Suprapubic skin (tissue), 4 donors: ENCODE measurements at regions not wholly inside any gene's neighbourhood (a gene's known extent, or its start where the extent isn't known, plus 50 kb on each side); places are given as distances from the start of the nearest gene placed in this dataset.

Experiments used
- DNase-seq, 2 donors: peaks; one replicate each; pipeline ENCODE4 v3.0.0-alpha.2; 2019; ENCODE audit warnings: low spot score in 2 of 2
- H3K27ac ChIP-seq: fragments of 200-600 bp; sonication (generic); one replicate; pipeline ENCODE4 v1.5.1; 2019
- H3K27me3 ChIP-seq: fragments of 200-600 bp; sonication (generic); one replicate; pipeline ENCODE4 v1.5.1; 2019
- H3K36me3 ChIP-seq: fragments of 200-600 bp; sonication (generic); one replicate; pipeline ENCODE4 v1.5.1; 2019
- H3K4me1 ChIP-seq: fragments of 200-600 bp; sonication (generic); one replicate; pipeline ENCODE4 v1.5.1; 2019
- H3K4me3 ChIP-seq: fragments of 200-600 bp; sonication (generic); one replicate; pipeline ENCODE4 v1.5.1; 2019; ENCODE audit warnings: mild to moderate bottlenecking
- H3K9me3 ChIP-seq: fragments of 200-600 bp; sonication (generic); one replicate; pipeline ENCODE4 v1.5.1; 2019
- EP300 ChIP-seq: sonication (generic); formaldehyde crosslinking; IDR thresholded peaks from one replicate; pipeline ENCODE4 v1.6.1; 2017; ENCODE audit warnings: antibody characterized with exemption
- POLR2A ChIP-seq, 2 donors: fragments of 450-650 bp; IDR thresholded peaks; one replicate each; pipeline ENCODE4 v1.6.1; 2017; ENCODE audit warnings: antibody characterized with exemption in 2 of 2, mild to moderate bottlenecking in 2 of 2, moderate library complexity in 2 of 2
- POLR2AphosphoS5 ChIP-seq, 3 donors: sonication (generic); formaldehyde crosslinking; IDR thresholded peaks; one replicate each; pipeline ENCODE4 v1.6.1; 2017; ENCODE audit warnings: antibody characterized with exemption in 3 of 3
- WGBS: methylation state at CpG from one replicate; pipeline ENCODE4 v1.1.5; 2018; 5-methylcytosine and 5-hydroxymethylcytosine counted together
- TF ChIP-seq, protein P1 (sequence below), 2 donors: fragments of 200-600 bp in 1 of 2; fragments of 450-650 bp in 1 of 2; sonication (generic) in 1 of 2; IDR thresholded peaks; one replicate each; pipeline ENCODE4 v1.5.1; 2016 to 2019; ENCODE audit warnings: antibody characterized with exemption in 2 of 2, mild to moderate bottlenecking in 1 of 2, moderate library complexity in 1 of 2

DNA sequence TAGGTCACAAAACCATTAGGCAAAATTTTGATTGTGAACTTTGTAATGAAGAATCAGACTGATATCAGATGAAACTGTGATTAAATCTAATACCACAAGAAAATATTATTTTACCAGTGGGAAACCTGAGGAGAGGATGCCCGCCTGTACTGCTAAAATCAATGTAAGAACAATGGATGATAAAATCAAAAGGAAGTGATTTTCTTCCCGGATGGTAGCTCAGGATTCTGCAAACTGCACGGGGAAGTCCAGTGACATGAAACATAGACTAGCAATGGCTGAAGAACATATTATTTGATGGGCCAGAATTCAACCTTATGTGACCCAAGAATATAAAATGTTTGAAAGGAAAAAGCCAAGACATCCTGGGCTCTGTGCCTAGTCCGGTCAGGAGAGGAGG, 974.9 kb downstream of the PCDH18 start:
- Histone ChIP-seq H3K4me1 (no peaks in the 10 kb centered on the region), H3K27me3 (no peaks in the 10 kb centered on the region), H3K9me3 (no peaks in the 10 kb centered on the region), H3K4me3 (no peak overlapping the region), H3K36me3 (no peaks in the 10 kb centered on the region), H3K27ac (no peak overlapping the region)
- DNase-seq: no peak
- no peak for TF ChIP-seq POLR2A (IDR thresholded peaks at IDR 0.05)
- TF ChIP-seq, protein P1, sequence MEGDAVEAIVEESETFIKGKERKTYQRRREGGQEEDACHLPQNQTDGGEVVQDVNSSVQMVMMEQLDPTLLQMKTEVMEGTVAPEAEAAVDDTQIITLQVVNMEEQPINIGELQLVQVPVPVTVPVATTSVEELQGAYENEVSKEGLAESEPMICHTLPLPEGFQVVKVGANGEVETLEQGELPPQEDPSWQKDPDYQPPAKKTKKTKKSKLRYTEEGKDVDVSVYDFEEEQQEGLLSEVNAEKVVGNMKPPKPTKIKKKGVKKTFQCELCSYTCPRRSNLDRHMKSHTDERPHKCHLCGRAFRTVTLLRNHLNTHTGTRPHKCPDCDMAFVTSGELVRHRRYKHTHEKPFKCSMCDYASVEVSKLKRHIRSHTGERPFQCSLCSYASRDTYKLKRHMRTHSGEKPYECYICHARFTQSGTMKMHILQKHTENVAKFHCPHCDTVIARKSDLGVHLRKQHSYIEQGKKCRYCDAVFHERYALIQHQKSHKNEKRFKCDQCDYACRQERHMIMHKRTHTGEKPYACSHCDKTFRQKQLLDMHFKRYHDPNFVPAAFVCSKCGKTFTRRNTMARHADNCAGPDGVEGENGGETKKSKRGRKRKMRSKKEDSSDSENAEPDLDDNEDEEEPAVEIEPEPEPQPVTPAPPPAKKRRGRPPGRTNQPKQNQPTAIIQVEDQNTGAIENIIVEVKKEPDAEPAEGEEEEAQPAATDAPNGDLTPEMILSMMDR (IDR thresholded peaks at IDR 0.05): no peak
- 76% methylated on average over 4 of the region's 4 CpGs for WGBS

DNA sequence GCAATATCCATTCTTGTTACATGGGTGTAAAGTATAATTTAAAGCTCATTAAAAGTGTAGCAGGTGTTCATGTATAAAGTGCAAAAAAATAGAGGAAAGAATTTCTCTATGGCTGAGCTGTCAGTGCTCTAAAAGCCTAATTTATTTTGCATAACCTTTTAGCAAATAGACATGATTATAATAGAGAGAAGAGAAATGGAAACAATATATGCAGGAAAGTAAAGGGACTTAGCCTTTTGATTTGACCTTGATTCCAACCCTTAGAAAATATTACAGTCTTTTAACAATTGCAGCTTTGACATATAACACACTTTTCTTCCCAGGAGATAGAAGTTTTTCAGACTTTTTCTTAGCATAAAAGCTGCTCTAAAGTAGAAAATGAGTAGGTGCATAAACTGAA, 978.3 kb downstream of the PCDH18 start:
- Histone ChIP-seq H3K27ac (no peak overlapping the region), H3K27me3 (no peaks in the 10 kb centered on the region), H3K4me3 (no peak overlapping the region), H3K4me1 (no peaks in the 10 kb centered on the region), H3K9me3 (no peaks in the 10 kb centered on the region), H3K36me3 (no peaks in the 10 kb centered on the region)
- DNase-seq: no peak
- TF ChIP-seq POLR2AphosphoS5 (IDR thresholded peaks at IDR 0.05): no peak
- TF ChIP-seq EP300: no peak
- TF ChIP-seq, protein P1 (IDR thresholded peaks at IDR 0.05): no peak
- no peak for TF ChIP-seq POLR2A (IDR thresholded peaks at IDR 0.05)

DNA sequence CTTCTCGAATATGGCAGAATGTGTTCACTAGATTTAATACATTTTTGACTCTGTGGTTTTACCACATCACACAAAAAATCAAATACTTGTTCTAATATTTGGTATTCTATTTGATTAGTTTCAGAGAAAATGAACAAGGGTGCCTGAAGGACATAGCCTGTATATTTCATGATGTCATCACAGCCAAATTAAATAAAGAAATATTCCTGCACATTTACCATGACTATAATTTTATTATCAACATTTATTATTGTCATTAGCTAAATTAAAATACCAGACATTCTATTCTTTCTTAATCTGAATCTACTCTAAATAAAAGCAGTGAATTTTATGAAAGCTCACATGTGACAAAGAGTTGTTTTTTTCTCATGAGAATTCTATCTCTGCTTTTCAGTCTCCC, 980.5 kb downstream of the PCDH18 start:
- TF ChIP-seq POLR2AphosphoS5 (IDR thresholded peaks at IDR 0.05): no peak
- TF ChIP-seq, protein P1 (IDR thresholded peaks at IDR 0.05): no peak
- TF ChIP-seq POLR2A (IDR thresholded peaks at IDR 0.05): no peak
- no peak for TF ChIP-seq EP300

DNA sequence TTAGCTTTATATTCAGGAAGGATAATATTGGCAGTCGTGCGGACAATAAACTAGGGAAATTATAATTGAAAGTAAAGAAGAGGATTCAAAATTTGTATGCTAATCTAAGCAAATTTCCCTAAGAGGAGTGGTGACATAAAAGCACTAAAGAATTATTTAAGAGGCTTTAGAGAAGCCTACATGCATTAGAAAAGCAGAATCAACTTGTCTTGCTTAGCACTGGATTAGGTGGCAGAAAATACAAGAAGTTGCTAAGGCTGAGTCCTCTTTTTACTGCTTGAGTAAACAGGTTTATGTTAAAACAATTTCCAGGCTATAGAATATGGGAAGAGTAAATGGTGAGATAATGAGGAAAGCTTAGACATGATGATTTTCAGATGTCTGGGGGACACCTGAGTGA, 991.5 kb downstream of the PCDH18 start:
- no peak overlapping the region for H3K27ac ChIP-seq
- DNase-seq: no peak
- no peak overlapping the region for H3K4me3 ChIP-seq
- TF ChIP-seq POLR2A (IDR thresholded peaks at IDR 0.05) (no peak), EP300 (no peak), POLR2AphosphoS5 (IDR thresholded peaks at IDR 0.05) (no peak)
- TF ChIP-seq, protein P1 (IDR thresholded peaks at IDR 0.05): no peak
- H3K9me3 ChIP-seq: no peaks in the 10 kb centered on the region
- H3K36me3 ChIP-seq: no peaks in the 10 kb centered on the region
- H3K4me1 ChIP-seq: no peaks in the 10 kb centered on the region
- 87% methylated on average over 2 of the region's 2 CpGs for WGBS
- no peaks in the 10 kb centered on the region for H3K27me3 ChIP-seq

More for the DNA sequence above, 980.5 kb downstream of the PCDH18 start:
- Histone ChIP-seq H3K4me3 (no peak overlapping the region), H3K36me3 (no peaks in the 10 kb centered on the region), H3K9me3 (no peaks in the 10 kb centered on the region), H3K4me1 (no peaks in the 10 kb centered on the region), H3K27me3 (no peaks in the 10 kb centered on the region), H3K27ac (no peak overlapping the region)
- DNase-seq: no peak
- 94% methylated on average over 1 of the region's 1 CpG for WGBS

DNA sequence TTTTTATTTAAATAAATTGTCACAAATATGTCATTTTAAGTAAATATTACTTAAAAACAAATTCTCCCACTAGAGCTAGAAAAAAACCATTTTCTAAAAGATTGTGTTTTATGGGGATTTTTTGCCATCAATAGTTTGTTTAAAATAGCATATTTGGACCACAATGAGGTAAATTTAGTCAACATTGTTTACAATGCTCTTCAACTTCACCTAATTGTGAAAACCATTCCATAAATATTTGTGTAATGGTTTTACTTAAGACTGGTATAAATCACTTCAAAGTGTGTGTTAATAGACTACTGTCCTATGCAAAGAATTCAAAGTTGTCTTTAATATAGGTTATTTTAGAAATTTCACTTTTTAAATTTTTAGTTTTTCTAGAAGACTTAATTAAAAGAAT, 1004.2 kb downstream of the PCDH18 start:
- no peak for DNase-seq
- H3K27ac ChIP-seq: no peak overlapping the region
- no peaks in the 10 kb centered on the region for H3K4me1 ChIP-seq
- H3K9me3 ChIP-seq: no peaks in the 10 kb centered on the region
- no peak for TF ChIP-seq POLR2AphosphoS5 (IDR thresholded peaks at IDR 0.05)
- TF ChIP-seq, protein P1 (IDR thresholded peaks at IDR 0.05): no peak
- no peak for TF ChIP-seq POLR2A (IDR thresholded peaks at IDR 0.05)
- no peak for TF ChIP-seq EP300
- H3K4me3 ChIP-seq: no peak overlapping the region
- H3K36me3 ChIP-seq: no peaks in the 10 kb centered on the region
- H3K27me3 ChIP-seq: no peaks in the 10 kb centered on the region
